GM19397 (cell line): ENCODE measurements at regions not wholly inside any gene's neighbourhood (a gene's known extent, or its start where the extent isn't known, plus 50 kb on each side); places are given as distances from the start of the nearest gene placed in this dataset.
"Not testable (repeated sequence)": the region's sequence is repeated elsewhere in the genome, so short reads cannot be mapped to it uniquely, and the experiment has no call there.

Experiments used
- ATAC-seq: cut with Tn5 transposase; IDR thresholded peaks from one replicate; pipeline ENCODE4 v1.9.1; 2021; ENCODE audit warnings: mild to moderate bottlenecking, moderate library complexity; ENCODE audit not compliant: unreplicated experiment

- no peak for ATAC-seq
These were observed 75.7 kb upstream of the ZNF169 start for GRCh38 chr9:94183240-94183999.

GRCh38 chr9:94188246-94188645 is 70.9 kb upstream of the ZNF169 start:
- ATAC-seq, result no peak

GRCh38 chr9:94191706-94192105 is 67.4 kb upstream of the ZNF169 start:
- not testable (repeated sequence) for ATAC-seq

- no peak for ATAC-seq
These were observed 60.7 kb upstream of the ZNF169 start for GRCh38 chr9:94198414-94198813.

- no peak for ATAC-seq
These were observed 59.3 kb upstream of the ZNF169 start for GRCh38 chr9:94199776-94200175.

GRCh38 chr9:94204174-94204573 is 54.9 kb upstream of the ZNF169 start:
- no peak for ATAC-seq

- no peak for ATAC-seq
These were observed 51.3 kb upstream of the ZNF169 start for GRCh38 chr9:94207781-94208180.
